ENCODE measurements at regions not wholly inside any gene's neighbourhood (a gene's known extent, or its start where the extent isn't known, plus 50 kb on each side); places are given as distances from the start of the nearest gene placed in this dataset.

GRCh38 chr11:114819028-114819427, 140.7 kb downstream of the NXPE2 start (continued):
- TF ChIP-seq REST (IDR thresholded peaks at IDR 0.05), result no peak

GRCh38 chr11:114820621-114821020, 142.3 kb downstream of the NXPE2 start:
- peaks cover 0 to 4% (median 0%) of the 10 kb centered on the region in 4 donors for H3K9me3 ChIP-seq (ENCODE audit: control insufficient read depth in 4 of 4, low read length in 3 of 4)
- H3K27me3 ChIP-seq (ENCODE audit: control insufficient read depth in 4 of 4, insufficient read depth in 4 of 4, low read length in 3 of 4), result peaks cover 0 to 3% (median under 1%) of the 10 kb centered on the region in 4 donors
- no peak overlapping the region for H3K9ac ChIP-seq (ENCODE audit: low read depth in 1 of 2, low read length in 2 of 2)
- DNase-seq (ENCODE audit: low spot score), result no peak
- no peaks in the 10 kb centered on the region for H3K36me3 ChIP-seq (ENCODE audit: control insufficient read depth in 4 of 4, insufficient read depth in 3 of 4, low read depth in 1 of 4, low read length in 3 of 4)
- no peak overlapping the region for H3K27ac ChIP-seq (ENCODE audit: low read depth in 1 of 2, low read length in 2 of 2)
- TF ChIP-seq FOXA2 (IDR thresholded peaks at IDR 0.05), result no peak
- no peak for TF ChIP-seq ZBTB33 (IDR thresholded peaks at IDR 0.05)
- no peak for TF ChIP-seq HNF4G (IDR thresholded peaks at IDR 0.05)
- no peak for TF ChIP-seq MAX (IDR thresholded peaks at IDR 0.05)
- no peak for TF ChIP-seq HNF4A (conservative IDR thresholded peaks at IDR 0.05)
- no peak for TF ChIP-seq NR2F2 (IDR thresholded peaks at IDR 0.05)
- TF ChIP-seq REST (IDR thresholded peaks at IDR 0.05), result no peak
- no peak for TF ChIP-seq GABPA (IDR thresholded peaks at IDR 0.05 in 1 of 2, conservative IDR thresholded peaks at IDR 0.05 in 1 of 2)
- no peak for TF ChIP-seq RXRA (IDR thresholded peaks at IDR 0.05)
- WGBS, result 65% methylated on average over 5 of the region's 5 CpGs
- H3K4me3 ChIP-seq (ENCODE audit: low read depth in 1 of 3, low read length in 3 of 3), result no peak overlapping the region
- H3K4me1 ChIP-seq (ENCODE audit: control insufficient read depth in 4 of 4, insufficient read depth in 4 of 4, low read length in 3 of 4), result no peaks in the 10 kb centered on the region
